ENCODE measurements at regions not wholly inside any gene's neighbourhood (a gene's known extent, or its start where the extent isn't known, plus 50 kb on each side); places are given as distances from the start of the nearest gene placed in this dataset.

DNA sequence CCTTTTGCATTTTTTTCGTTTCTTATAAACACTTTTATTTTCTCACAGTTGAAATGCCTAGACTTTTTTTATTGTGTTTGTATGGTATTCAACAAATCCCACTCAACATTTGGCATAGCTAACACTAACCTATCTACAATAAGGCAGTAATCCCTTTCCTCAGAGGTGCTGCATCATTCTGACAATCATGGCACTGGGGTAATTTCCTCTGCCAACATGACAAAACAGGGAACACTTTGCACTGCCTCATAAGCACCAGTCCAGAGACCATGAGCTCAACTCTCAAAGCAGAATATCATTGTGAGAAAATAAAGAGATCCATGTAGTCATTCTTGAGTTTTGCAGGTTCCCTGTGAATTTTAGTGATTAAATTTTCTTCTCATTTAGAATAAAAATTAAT is 183.8 kb upstream of the INTU start (continued):
- TF ChIP-seq ZFP30 (CRISPR knock-in tag; IDR thresholded peaks at IDR 0.05) = no peak
- TF ChIP-seq ESRRG (CRISPR knock-in tag; IDR thresholded peaks at IDR 0.05) = no peak
- no peak for TF ChIP-seq ZNF8 (CRISPR knock-in tag; IDR thresholded peaks at IDR 0.05)
- TF ChIP-seq, protein P1, sequence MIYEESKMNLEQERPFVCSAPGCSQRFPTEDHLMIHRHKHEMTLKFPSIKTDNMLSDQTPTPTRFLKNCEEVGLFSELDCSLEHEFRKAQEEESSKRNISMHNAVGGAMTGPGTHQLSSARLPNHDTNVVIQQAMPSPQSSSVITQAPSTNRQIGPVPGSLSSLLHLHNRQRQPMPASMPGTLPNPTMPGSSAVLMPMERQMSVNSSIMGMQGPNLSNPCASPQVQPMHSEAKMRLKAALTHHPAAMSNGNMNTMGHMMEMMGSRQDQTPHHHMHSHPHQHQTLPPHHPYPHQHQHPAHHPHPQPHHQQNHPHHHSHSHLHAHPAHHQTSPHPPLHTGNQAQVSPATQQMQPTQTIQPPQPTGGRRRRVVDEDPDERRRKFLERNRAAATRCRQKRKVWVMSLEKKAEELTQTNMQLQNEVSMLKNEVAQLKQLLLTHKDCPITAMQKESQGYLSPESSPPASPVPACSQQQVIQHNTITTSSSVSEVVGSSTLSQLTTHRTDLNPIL (CRISPR knock-in tag; IDR thresholded peaks at IDR 0.05; ENCODE audit: low read depth) = no peak
- TF ChIP-seq TCF4 (CRISPR knock-in tag; IDR thresholded peaks at IDR 0.05; ENCODE audit: borderline replicate concordance) = no peak
- TF ChIP-seq ZFP3 (CRISPR knock-in tag; IDR thresholded peaks at IDR 0.05) = no peak

DNA sequence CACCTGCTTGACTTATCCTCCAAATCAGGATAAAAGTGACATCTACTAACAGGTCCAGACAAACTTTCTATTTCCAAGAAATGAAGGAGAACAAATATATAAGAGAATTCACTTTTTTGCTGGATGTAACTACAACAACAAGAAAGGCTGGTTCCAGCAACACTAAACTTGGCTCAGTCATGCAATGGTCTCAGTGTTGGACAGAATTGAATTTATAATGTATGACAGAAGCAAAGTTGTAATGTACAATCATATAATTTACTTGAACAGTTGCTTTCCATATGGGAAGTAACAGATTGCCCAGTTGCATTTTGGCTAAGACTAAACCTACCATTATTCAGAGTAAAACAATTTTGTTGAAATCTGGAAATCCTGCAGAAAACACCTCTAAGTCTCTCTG is 183.3 kb upstream of the INTU start:
- no peak for TF ChIP-seq ZNF70 (CRISPR knock-in tag; IDR thresholded peaks at IDR 0.05)
- no peak for TF ChIP-seq ZC3H10 (CRISPR knock-in tag; IDR thresholded peaks at IDR 0.05)
- TF ChIP-seq, protein P2, sequence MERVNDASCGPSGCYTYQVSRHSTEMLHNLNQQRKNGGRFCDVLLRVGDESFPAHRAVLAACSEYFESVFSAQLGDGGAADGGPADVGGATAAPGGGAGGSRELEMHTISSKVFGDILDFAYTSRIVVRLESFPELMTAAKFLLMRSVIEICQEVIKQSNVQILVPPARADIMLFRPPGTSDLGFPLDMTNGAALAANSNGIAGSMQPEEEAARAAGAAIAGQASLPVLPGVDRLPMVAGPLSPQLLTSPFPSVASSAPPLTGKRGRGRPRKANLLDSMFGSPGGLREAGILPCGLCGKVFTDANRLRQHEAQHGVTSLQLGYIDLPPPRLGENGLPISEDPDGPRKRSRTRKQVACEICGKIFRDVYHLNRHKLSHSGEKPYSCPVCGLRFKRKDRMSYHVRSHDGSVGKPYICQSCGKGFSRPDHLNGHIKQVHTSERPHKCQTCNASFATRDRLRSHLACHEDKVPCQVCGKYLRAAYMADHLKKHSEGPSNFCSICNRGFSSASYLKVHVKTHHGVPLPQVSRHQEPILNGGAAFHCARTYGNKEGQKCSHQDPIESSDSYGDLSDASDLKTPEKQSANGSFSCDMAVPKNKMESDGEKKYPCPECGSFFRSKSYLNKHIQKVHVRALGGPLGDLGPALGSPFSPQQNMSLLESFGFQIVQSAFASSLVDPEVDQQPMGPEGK (CRISPR knock-in tag; IDR thresholded peaks at IDR 0.05; ENCODE audit: borderline replicate concordance) = no peak
- no peak for TF ChIP-seq ZFP30 (CRISPR knock-in tag; IDR thresholded peaks at IDR 0.05)
- no peak for TF ChIP-seq ZFP3 (CRISPR knock-in tag; IDR thresholded peaks at IDR 0.05)
- no peak for ATAC-seq

DNA sequence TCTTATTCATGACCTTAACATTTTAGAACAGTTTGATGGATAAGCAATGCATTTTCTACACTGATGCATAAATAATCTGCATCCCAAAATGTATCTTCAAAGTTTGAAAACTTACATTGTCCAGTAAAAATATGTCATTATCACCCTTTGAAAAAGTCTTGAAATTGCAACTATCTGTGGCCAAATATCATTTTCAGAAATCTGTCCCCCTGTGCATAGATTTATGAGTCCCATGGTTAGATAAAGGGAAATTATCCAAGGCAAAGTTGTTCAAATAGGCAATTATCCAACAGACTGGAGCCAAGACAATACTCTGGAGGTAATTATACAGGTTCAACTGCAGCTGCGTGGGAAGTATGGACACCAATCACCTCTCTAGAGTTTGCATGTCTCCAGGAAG is 182.5 kb upstream of the INTU start:
- ATAC-seq = no peak
- TF ChIP-seq CSDC2 (CRISPR knock-in tag; IDR thresholded peaks at IDR 0.05) (no peak), ZC3H10 (CRISPR knock-in tag; IDR thresholded peaks at IDR 0.05) (no peak), ZFP3 (CRISPR knock-in tag; IDR thresholded peaks at IDR 0.05) (no peak), ISL1 (CRISPR knock-in tag; IDR thresholded peaks at IDR 0.05) (no peak), ARNTL (CRISPR knock-in tag; IDR thresholded peaks at IDR 0.05; ENCODE audit: borderline replicate concordance, low read depth) (no peak)
- TF ChIP-seq, protein P1 (CRISPR knock-in tag; IDR thresholded peaks at IDR 0.05; ENCODE audit: low read depth) = no peak
- TF ChIP-seq, protein P3, sequence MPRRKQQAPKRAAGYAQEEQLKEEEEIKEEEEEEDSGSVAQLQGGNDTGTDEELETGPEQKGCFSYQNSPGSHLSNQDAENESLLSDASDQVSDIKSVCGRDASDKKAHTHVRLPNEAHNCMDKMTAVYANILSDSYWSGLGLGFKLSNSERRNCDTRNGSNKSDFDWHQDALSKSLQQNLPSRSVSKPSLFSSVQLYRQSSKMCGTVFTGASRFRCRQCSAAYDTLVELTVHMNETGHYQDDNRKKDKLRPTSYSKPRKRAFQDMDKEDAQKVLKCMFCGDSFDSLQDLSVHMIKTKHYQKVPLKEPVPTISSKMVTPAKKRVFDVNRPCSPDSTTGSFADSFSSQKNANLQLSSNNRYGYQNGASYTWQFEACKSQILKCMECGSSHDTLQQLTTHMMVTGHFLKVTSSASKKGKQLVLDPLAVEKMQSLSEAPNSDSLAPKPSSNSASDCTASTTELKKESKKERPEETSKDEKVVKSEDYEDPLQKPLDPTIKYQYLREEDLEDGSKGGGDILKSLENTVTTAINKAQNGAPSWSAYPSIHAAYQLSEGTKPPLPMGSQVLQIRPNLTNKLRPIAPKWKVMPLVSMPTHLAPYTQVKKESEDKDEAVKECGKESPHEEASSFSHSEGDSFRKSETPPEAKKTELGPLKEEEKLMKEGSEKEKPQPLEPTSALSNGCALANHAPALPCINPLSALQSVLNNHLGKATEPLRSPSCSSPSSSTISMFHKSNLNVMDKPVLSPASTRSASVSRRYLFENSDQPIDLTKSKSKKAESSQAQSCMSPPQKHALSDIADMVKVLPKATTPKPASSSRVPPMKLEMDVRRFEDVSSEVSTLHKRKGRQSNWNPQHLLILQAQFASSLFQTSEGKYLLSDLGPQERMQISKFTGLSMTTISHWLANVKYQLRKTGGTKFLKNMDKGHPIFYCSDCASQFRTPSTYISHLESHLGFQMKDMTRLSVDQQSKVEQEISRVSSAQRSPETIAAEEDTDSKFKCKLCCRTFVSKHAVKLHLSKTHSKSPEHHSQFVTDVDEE (CRISPR knock-in tag; IDR thresholded peaks at IDR 0.05) = no peak

DNA sequence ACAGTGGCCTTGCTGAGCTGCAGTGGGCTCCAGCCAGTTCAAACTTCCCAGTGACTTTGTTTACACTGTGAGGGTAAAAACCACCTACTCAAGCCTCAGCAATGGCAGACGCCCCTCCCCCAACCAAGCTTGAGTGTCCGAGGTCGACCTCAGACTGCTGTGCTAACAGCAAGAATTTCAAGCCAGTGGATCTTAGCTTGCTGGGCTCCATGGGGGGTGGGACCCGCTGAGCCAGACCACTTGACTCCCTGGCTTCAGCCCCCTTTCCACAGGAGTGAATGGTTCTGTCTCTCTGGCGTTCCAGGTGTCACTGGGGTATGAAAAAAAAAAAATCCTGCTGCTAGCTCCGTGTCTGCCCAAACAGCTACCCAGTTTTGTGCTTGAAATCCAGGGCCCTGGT is 168.9 kb upstream of the INTU start:
- no peak for ATAC-seq
- no peak for TF ChIP-seq ZNF565 (CRISPR knock-in tag; conservative IDR thresholded peaks at IDR 0.05; ENCODE audit: low read depth)
- TF ChIP-seq ZNF70 (CRISPR knock-in tag; IDR thresholded peaks at IDR 0.05) = no peak
- TF ChIP-seq BACH2 (CRISPR knock-in tag; IDR thresholded peaks at IDR 0.05; ENCODE audit: borderline replicate concordance) = no peak
- no peak for TF ChIP-seq TOX (CRISPR knock-in tag; IDR thresholded peaks at IDR 0.05; ENCODE audit: borderline replicate concordance)
- TF ChIP-seq, protein P2 (CRISPR knock-in tag; IDR thresholded peaks at IDR 0.05; ENCODE audit: borderline replicate concordance) = no peak
- no peak for TF ChIP-seq ESRRG (CRISPR knock-in tag; IDR thresholded peaks at IDR 0.05)
- TF ChIP-seq CSDC2 (CRISPR knock-in tag; IDR thresholded peaks at IDR 0.05) = no peak
- TF ChIP-seq, protein P1 (CRISPR knock-in tag; IDR thresholded peaks at IDR 0.05; ENCODE audit: low read depth) = no peak
- no peak for TF ChIP-seq ZNF8 (CRISPR knock-in tag; IDR thresholded peaks at IDR 0.05)
- TF ChIP-seq RARB (CRISPR knock-in tag; IDR thresholded peaks at IDR 0.05) = no peak
- TF ChIP-seq, protein P3 (CRISPR knock-in tag; IDR thresholded peaks at IDR 0.05) = no peak
- no peak for TF ChIP-seq TCF4 (CRISPR knock-in tag; IDR thresholded peaks at IDR 0.05; ENCODE audit: borderline replicate concordance)
- no peak for TF ChIP-seq ZFP30 (CRISPR knock-in tag; IDR thresholded peaks at IDR 0.05)
- no peak for TF ChIP-seq PPARA (CRISPR knock-in tag; IDR thresholded peaks at IDR 0.05; ENCODE audit: borderline replicate concordance)
- TF ChIP-seq ZC3H10 (CRISPR knock-in tag; IDR thresholded peaks at IDR 0.05) = no peak
- no peak for TF ChIP-seq ISL1 (CRISPR knock-in tag; IDR thresholded peaks at IDR 0.05)
- TF ChIP-seq SNAI2 (CRISPR knock-in tag; IDR thresholded peaks at IDR 0.05) = no peak
- no peak for TF ChIP-seq ZFP3 (CRISPR knock-in tag; IDR thresholded peaks at IDR 0.05)
